Upper lobe of left lung (tissue), 4 donors: ENCODE measurements at regions not wholly inside any gene's neighbourhood (a gene's known extent, or its start where the extent isn't known, plus 50 kb on each side); places are given as distances from the start of the nearest gene placed in this dataset.

ENCODE experiments used
- POLR2A ChIP-seq, 4 donors: fragments of 450-650 bp; IDR thresholded peaks; one replicate each; pipeline ENCODE4 v1.5.1; 2016 to 2017; ENCODE audit warnings: antibody characterized with exemption in 4 of 4, mild to moderate bottlenecking in 2 of 4
- POLR2AphosphoS5 ChIP-seq, 2 donors: sonication (generic); formaldehyde crosslinking; IDR thresholded peaks; one replicate each; pipeline ENCODE4 v1.5.1; 2017; ENCODE audit warnings: antibody characterized with exemption in 2 of 2
- TF ChIP-seq, protein P1 (sequence below), 6 experiments: fragments of 450-650 bp in 4 of 6; fragments of 200-600 bp in 2 of 6; sonication (generic) in 2 of 6; IDR thresholded peaks; one replicate each; pipeline ENCODE4 v1.5.1; 2016 to 2019; ENCODE audit warnings: antibody characterized with exemption in 6 of 6

DNA sequence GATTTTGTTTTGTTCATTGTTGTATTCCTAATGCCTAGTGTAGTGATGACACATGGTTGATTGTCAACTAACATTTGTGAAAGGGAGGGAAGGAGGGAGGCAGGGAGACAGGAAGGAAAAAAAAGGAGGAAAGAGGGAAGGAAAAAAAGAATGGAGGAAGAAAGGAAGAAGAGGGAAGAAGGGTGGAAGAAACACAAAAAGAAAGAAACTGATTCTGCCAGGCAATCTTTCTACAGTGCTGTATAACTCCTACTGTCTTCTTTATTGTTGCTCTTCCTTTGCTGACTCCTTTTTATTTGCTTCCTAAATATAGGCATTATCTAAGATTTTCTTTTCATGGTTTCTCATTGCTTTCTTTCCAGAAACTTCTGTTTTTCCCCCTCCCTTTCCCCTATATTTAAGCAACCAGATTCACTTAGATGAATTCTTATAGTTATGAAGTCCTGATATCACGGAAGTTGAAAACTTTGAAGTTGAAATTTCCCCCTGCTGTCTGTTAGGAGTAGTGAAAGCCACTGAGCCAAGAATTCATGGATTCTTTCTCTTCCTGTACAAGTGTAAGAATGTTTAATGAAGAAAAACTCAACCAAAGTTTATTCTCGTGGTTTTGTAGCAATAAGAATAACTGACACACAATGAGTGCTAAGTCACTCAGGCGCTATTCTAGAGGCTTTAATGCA, 305.1 kb upstream of the FSHR start:
- TF ChIP-seq, protein P1, sequence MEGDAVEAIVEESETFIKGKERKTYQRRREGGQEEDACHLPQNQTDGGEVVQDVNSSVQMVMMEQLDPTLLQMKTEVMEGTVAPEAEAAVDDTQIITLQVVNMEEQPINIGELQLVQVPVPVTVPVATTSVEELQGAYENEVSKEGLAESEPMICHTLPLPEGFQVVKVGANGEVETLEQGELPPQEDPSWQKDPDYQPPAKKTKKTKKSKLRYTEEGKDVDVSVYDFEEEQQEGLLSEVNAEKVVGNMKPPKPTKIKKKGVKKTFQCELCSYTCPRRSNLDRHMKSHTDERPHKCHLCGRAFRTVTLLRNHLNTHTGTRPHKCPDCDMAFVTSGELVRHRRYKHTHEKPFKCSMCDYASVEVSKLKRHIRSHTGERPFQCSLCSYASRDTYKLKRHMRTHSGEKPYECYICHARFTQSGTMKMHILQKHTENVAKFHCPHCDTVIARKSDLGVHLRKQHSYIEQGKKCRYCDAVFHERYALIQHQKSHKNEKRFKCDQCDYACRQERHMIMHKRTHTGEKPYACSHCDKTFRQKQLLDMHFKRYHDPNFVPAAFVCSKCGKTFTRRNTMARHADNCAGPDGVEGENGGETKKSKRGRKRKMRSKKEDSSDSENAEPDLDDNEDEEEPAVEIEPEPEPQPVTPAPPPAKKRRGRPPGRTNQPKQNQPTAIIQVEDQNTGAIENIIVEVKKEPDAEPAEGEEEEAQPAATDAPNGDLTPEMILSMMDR (IDR thresholded peaks at IDR 0.05): no peak
- TF ChIP-seq POLR2A (IDR thresholded peaks at IDR 0.05) (no peak), POLR2AphosphoS5 (IDR thresholded peaks at IDR 0.05) (no peak)
